ENCODE measurements at regions not wholly inside any gene's neighbourhood (a gene's known extent, or its start where the extent isn't known, plus 50 kb on each side); places are given as distances from the start of the nearest gene placed in this dataset.

DNA sequence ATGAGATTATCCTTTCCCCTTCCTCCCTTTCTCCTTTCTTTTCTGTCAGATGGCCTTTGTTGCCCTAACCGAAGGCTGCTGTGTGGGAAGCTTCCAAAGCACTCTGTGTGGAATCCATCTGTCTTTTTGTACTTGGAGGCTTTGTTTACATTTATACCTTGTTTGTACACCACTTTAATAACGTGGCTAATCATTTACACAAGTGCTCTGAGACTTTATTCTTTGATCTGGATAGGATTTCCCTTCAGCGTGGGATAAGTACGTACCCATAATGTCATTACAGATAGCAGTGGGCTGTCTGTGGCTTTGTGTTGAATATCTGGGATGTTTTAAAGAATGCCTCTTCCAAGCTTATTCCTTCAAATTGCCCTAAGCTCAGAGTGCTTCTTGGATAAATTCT, 684.7 kb upstream of the SLITRK5 start:
- POLR2A ChIA-PET: no interaction called here
- no peak overlapping the region for H2AFZ ChIP-seq (ENCODE audit: low read depth, low read length)

More for the DNA sequence above, 684.7 kb upstream of the SLITRK5 start:
- FAIRE-seq (no peak), DNase-seq (ENCODE audit: low read depth, low spot score) (no peak)
- dilution Hi-C loops (cut with MboI; ENCODE audit: extremely low pct_ligation_motif_present, low sequenced_read_pairs) (no loop called here), intact Hi-C loops (cut with micrococcal nuclease) (no loop called here)
- no peak overlapping the region for H3K27ac ChIP-seq (ENCODE audit: insufficient read depth, low read depth, low read length)
- H3K27me3 ChIP-seq (ENCODE audit: control insufficient read depth in 2 of 2, insufficient read depth in 2 of 2, low read length in 2 of 2): no peaks in the 10 kb centered on the region
- H3K9me1 ChIP-seq (replicated peaks; ENCODE audit: control insufficient read depth, extremely low read depth, insufficient read depth, low read length): no peaks in the 10 kb centered on the region
- H3K36me3 ChIP-seq (ENCODE audit: control insufficient read depth in 2 of 2, extremely low read depth in 1 of 2, insufficient read depth in 2 of 2, low read length in 2 of 2): no peaks in the 10 kb centered on the region
- no peak overlapping the region for H3K9ac ChIP-seq (replicated peaks; ENCODE audit: extremely low read depth, insufficient read depth, low read length)
- H3K4me2 ChIP-seq (ENCODE audit: insufficient read depth, low read length): no peak overlapping the region
- BruUV-seq (replicated peaks): no TSS peak
- H3K9me3 ChIP-seq (replicated peaks; ENCODE audit: control insufficient read depth, insufficient read depth, low read length): peaks cover 3% of the 10 kb centered on the region
- no peaks in the 10 kb centered on the region for H3K4me1 ChIP-seq (ENCODE audit: control insufficient read depth, extremely low read depth, insufficient read depth, low read length)
- CTCF ChIA-PET: no interaction called here
- H4K20me1 ChIP-seq (replicated peaks; ENCODE audit: control insufficient read depth, extremely low read depth, insufficient read depth, low read length): no peaks in the 10 kb centered on the region
- no peaks in the 10 kb centered on the region for H3K79me2 ChIP-seq (ENCODE audit: control insufficient read depth, insufficient read depth, low read length)
- no peak overlapping the region for H3K4me3 ChIP-seq (replicated peaks in 1 of 3; ENCODE audit: insufficient read depth in 1 of 3, low read depth in 1 of 3, low read length in 3 of 3)
- TF ChIP-seq MYC (IDR thresholded peaks at IDR 0.05; ENCODE audit: low read depth, low read length): no peak
- TF ChIP-seq, protein P1, sequence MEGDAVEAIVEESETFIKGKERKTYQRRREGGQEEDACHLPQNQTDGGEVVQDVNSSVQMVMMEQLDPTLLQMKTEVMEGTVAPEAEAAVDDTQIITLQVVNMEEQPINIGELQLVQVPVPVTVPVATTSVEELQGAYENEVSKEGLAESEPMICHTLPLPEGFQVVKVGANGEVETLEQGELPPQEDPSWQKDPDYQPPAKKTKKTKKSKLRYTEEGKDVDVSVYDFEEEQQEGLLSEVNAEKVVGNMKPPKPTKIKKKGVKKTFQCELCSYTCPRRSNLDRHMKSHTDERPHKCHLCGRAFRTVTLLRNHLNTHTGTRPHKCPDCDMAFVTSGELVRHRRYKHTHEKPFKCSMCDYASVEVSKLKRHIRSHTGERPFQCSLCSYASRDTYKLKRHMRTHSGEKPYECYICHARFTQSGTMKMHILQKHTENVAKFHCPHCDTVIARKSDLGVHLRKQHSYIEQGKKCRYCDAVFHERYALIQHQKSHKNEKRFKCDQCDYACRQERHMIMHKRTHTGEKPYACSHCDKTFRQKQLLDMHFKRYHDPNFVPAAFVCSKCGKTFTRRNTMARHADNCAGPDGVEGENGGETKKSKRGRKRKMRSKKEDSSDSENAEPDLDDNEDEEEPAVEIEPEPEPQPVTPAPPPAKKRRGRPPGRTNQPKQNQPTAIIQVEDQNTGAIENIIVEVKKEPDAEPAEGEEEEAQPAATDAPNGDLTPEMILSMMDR (IDR thresholded peaks at IDR 0.05; ENCODE audit: extremely low read depth in 1 of 2, insufficient read depth in 1 of 2, low read depth in 1 of 2, low read length in 2 of 2): no peak
- TF ChIP-seq EZH2 (IDR thresholded peaks at IDR 0.05; ENCODE audit: borderline replicate concordance, low read depth, low read length, severe bottlenecking): no peak
- TF ChIP-seq POLR2AphosphoS5 (IDR thresholded peaks at IDR 0.05; ENCODE audit: insufficient read depth, low read depth, low read length): no peak
- TF ChIP-seq POLR2A (IDR thresholded peaks at IDR 0.05; ENCODE audit: low read depth, low read length): no peak
- TF ChIP-seq FOS (IDR thresholded peaks at IDR 0.05; ENCODE audit: borderline replicate concordance, insufficient read depth, low read length): no peak
- TF ChIP-seq GATA2 (IDR thresholded peaks at IDR 0.05; ENCODE audit: insufficient read depth, insufficient read length, low read depth, low read length): no peak
- TF ChIP-seq, protein P2, sequence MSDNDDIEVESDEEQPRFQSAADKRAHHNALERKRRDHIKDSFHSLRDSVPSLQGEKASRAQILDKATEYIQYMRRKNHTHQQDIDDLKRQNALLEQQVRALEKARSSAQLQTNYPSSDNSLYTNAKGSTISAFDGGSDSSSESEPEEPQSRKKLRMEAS (IDR thresholded peaks at IDR 0.05; ENCODE audit: insufficient read depth, insufficient read length): no peak
- TF ChIP-seq JUN (IDR thresholded peaks at IDR 0.05; ENCODE audit: borderline replicate concordance, insufficient read depth, insufficient read length, low read depth): no peak
